ENCODE measurements at regions not wholly inside any gene's neighbourhood (a gene's known extent, or its start where the extent isn't known, plus 50 kb on each side); places are given as distances from the start of the nearest gene placed in this dataset.

DNA sequence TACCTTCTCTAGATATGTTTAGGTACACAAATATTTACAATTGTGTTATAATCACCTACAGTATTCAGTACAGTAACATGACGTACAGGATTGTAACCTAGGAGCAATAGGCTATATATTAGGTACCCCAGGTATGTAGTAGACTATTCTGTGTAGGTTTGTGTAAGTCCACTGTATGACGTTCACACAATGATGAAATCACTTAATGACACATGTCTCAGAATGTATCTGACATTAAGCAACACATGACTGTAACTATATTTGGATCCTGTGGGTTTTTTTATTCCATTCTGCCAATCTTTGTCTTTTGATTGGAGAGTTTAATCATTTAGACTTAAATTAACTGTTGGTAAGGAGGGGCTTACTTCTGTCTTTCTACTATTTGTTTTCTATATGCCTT lies 52.1 kb downstream of the STYXL2 start:
- Histone ChIP-seq H3K27me3 (ENCODE audit: insufficient read depth, low read length) (peaks cover 28% of the 10 kb centered on the region), H3K27ac (ENCODE audit: low read depth, low read length) (no peak overlapping the region), H3K4me1 (ENCODE audit: control insufficient read depth, insufficient read depth, low read length, unreplicated experiment) (no peaks in the 10 kb centered on the region), H3K79me2 (ENCODE audit: control insufficient read depth, insufficient read depth, low read length, unreplicated experiment) (no peaks in the 10 kb centered on the region), H3K36me3 (ENCODE audit: insufficient read depth, low read length) (no peaks in the 10 kb centered on the region), H3K4me3 (ENCODE audit: low read depth, low read length) (no peak overlapping the region), H2AFZ (ENCODE audit: low read length, unreplicated experiment) (no peak overlapping the region)

- Histone ChIP-seq H3K27ac (ENCODE audit: low read depth, low read length) (no peak overlapping the region), H3K36me3 (ENCODE audit: insufficient read depth, low read length) (no peaks in the 10 kb centered on the region), H3K27me3 (ENCODE audit: insufficient read depth, low read length) (peaks cover 22% of the 10 kb centered on the region), H3K4me1 (ENCODE audit: control insufficient read depth, insufficient read depth, low read length, unreplicated experiment) (no peaks in the 10 kb centered on the region), H3K4me3 (ENCODE audit: low read depth, low read length) (no peak overlapping the region), H2AFZ (ENCODE audit: low read length, unreplicated experiment) (no peak overlapping the region), H3K79me2 (ENCODE audit: control insufficient read depth, insufficient read depth, low read length, unreplicated experiment) (no peaks in the 10 kb centered on the region)
Measured at GRCh38 chr1:167146903-167147539, 53.1 kb downstream of the STYXL2 start.

DNA sequence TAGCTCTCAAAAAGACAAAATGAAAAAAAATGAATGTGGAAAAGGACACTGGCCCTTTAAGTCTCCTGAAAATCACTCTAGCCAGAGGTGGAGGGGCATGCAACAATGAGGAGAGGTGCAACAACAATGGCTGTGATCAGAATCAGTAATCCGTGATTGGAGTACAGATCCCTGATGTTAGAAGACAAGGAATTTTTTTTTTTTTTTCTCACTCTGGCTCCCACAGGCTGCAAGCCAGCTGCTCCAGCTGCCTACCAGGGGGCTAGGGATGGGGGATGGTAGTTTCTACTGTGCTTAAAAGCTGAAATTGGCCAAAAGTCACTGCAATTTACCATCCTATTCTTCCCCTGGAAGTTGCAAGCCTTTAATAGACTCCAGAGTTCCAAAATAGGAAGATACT lies 54.5 kb downstream of the STYXL2 start:
- H3K79me2 ChIP-seq (ENCODE audit: control insufficient read depth, insufficient read depth, low read length, unreplicated experiment) = no peaks in the 10 kb centered on the region
- H3K4me1 ChIP-seq (ENCODE audit: control insufficient read depth, insufficient read depth, low read length, unreplicated experiment) = no peaks in the 10 kb centered on the region
- H2AFZ ChIP-seq (ENCODE audit: low read length, unreplicated experiment) = no peak overlapping the region
- H3K36me3 ChIP-seq (ENCODE audit: insufficient read depth, low read length) = no peaks in the 10 kb centered on the region
- peaks cover 28% of the 10 kb centered on the region for H3K27me3 ChIP-seq (ENCODE audit: insufficient read depth, low read length)
- no peak overlapping the region for H3K27ac ChIP-seq (ENCODE audit: low read depth, low read length)
- H3K4me3 ChIP-seq (ENCODE audit: low read depth, low read length) = no peak overlapping the region

DNA sequence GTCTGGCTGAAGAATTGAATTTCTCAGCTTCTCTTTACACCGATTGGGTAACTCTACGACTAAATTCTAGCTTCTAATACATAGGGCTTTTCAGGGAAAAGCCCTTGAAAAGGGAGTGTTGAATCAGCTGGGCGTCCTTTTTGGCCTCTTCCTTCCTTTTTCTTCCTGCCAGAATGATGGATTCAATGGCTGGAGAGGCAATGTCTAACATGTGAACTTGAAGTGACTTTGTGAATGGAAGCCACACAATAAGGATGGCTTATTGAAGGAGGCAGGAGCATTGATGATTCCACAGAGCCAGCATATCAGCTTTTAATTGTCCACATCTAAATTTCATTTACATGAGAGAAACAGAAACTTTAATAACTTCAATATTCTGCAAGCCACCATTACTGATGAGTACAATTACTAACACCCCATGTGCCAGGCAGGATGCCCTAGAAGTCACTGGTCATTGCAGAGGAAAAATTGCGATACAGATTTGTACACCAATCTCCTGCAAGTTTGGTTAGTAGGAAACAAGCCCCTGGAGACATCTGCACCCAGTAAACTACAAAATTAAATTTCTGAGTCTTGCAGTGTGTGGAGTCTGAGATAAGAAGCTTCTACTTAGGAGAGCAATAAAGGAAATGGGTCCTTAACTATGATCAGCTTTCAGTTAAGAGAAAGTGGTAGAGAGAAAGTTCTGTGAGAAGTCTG lies 56.1 kb downstream of the STYXL2 start:
- H2AFZ ChIP-seq (ENCODE audit: low read length, unreplicated experiment) = no peak overlapping the region
- H3K4me1 ChIP-seq (ENCODE audit: control insufficient read depth, insufficient read depth, low read length, unreplicated experiment) = no peaks in the 10 kb centered on the region
- no peaks in the 10 kb centered on the region for H3K79me2 ChIP-seq (ENCODE audit: control insufficient read depth, insufficient read depth, low read length, unreplicated experiment)
- no peaks in the 10 kb centered on the region for H3K36me3 ChIP-seq (ENCODE audit: insufficient read depth, low read length)
- no peak overlapping the region for H3K4me3 ChIP-seq (ENCODE audit: low read depth, low read length)
- H3K27ac ChIP-seq (ENCODE audit: low read depth, low read length) = no peak overlapping the region
- peaks cover 35% of the 10 kb centered on the region for H3K27me3 ChIP-seq (ENCODE audit: insufficient read depth, low read length)

- no peak overlapping the region for H3K4me3 ChIP-seq (ENCODE audit: low read depth, low read length)
- peaks cover 39% of the 10 kb centered on the region for H3K27me3 ChIP-seq (ENCODE audit: insufficient read depth, low read length)
- H3K4me1 ChIP-seq (ENCODE audit: control insufficient read depth, insufficient read depth, low read length, unreplicated experiment) = no peaks in the 10 kb centered on the region
- H2AFZ ChIP-seq (ENCODE audit: low read length, unreplicated experiment) = no peak overlapping the region
- no peaks in the 10 kb centered on the region for H3K79me2 ChIP-seq (ENCODE audit: control insufficient read depth, insufficient read depth, low read length, unreplicated experiment)
- no peak overlapping the region for H3K27ac ChIP-seq (ENCODE audit: low read depth, low read length)
- H3K36me3 ChIP-seq (ENCODE audit: insufficient read depth, low read length) = no peaks in the 10 kb centered on the region
Measured at GRCh38 chr1:167150492-167150833, 56.6 kb downstream of the STYXL2 start.

DNA sequence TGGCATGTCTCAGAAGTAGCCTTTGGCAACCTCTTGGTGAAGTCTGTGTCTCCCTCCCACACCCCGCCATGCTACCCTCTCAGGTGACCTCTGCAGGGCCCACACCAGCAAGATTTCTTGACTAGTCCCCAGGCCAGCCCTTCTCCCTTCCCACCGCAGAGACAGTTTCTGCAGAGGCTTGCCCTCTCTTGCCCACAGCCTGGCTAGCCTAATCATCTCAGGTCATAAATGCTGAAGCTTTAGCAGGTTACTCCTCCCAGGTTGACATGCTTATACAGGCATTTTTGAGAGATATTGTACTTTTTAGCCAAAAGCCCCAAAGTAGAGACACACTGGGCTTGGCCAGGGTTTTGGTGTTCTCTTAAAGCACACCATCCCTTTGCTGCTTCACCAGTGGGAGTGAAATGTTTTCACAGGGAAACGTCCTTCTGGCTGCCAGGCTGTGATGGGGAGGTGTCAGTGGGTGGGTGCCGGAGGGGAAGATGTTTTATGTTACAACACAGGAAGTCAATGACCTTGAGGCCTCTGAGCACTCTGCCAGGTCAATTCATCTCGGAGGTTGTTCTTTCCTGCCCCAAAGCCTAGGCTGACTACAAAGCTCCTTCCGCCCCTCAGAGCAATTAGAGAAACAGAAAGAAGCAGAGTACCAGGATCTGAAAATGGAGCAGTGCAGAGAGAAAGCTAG lies 58.5 kb downstream of the STYXL2 start:
- H3K79me2 ChIP-seq (ENCODE audit: control insufficient read depth, insufficient read depth, low read length, unreplicated experiment) = no peaks in the 10 kb centered on the region
- H3K27ac ChIP-seq (ENCODE audit: low read depth, low read length) = no peak overlapping the region
- peaks cover 46% of the 10 kb centered on the region for H3K27me3 ChIP-seq (ENCODE audit: insufficient read depth, low read length)
- H2AFZ ChIP-seq (ENCODE audit: low read length, unreplicated experiment) = no peak overlapping the region
- H3K36me3 ChIP-seq (ENCODE audit: insufficient read depth, low read length) = no peaks in the 10 kb centered on the region
- H3K4me1 ChIP-seq (ENCODE audit: control insufficient read depth, insufficient read depth, low read length, unreplicated experiment) = no peaks in the 10 kb centered on the region
- H3K4me3 ChIP-seq (ENCODE audit: low read depth, low read length) = no peak overlapping the region

DNA sequence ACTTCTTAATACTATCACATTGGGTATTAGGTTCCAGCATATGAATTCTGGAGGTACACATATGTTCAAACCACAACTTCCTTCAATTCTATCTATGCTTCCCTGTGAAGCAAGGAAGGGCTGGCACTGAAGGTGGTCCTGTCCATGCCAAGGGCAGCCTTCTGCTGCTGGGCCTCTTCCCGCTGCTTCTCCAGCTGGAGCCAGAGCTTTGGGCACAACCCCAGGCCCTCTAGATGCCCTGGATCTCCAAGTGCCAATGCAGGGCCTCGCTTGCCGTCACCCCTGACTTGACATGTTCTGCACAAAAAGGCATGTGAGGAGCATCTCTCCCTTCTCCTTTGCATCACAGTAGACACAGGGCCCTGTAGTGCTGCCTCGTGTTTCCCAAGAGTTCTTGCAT lies 62.6 kb downstream of the STYXL2 start:
- Histone ChIP-seq H2AFZ (ENCODE audit: low read length, unreplicated experiment) (no peak overlapping the region), H3K4me3 (ENCODE audit: low read depth, low read length) (no peak overlapping the region), H3K36me3 (ENCODE audit: insufficient read depth, low read length) (no peaks in the 10 kb centered on the region), H3K27ac (ENCODE audit: low read depth, low read length) (no peak overlapping the region), H3K4me1 (ENCODE audit: control insufficient read depth, insufficient read depth, low read length, unreplicated experiment) (no peaks in the 10 kb centered on the region), H3K27me3 (ENCODE audit: insufficient read depth, low read length) (peaks cover 57% of the 10 kb centered on the region), H3K79me2 (ENCODE audit: control insufficient read depth, insufficient read depth, low read length, unreplicated experiment) (no peaks in the 10 kb centered on the region)

GRCh38 chr1:167157114-167157513 lies 63.2 kb downstream of the STYXL2 start:
- Histone ChIP-seq H3K79me2 (ENCODE audit: control insufficient read depth, insufficient read depth, low read length, unreplicated experiment) (no peaks in the 10 kb centered on the region), H3K36me3 (ENCODE audit: insufficient read depth, low read length) (no peaks in the 10 kb centered on the region), H3K27ac (ENCODE audit: low read depth, low read length) (no peak overlapping the region), H2AFZ (ENCODE audit: low read length, unreplicated experiment) (no peak overlapping the region), H3K4me3 (ENCODE audit: low read depth, low read length) (no peak overlapping the region), H3K4me1 (ENCODE audit: control insufficient read depth, insufficient read depth, low read length, unreplicated experiment) (no peaks in the 10 kb centered on the region), H3K27me3 (ENCODE audit: insufficient read depth, low read length) (peaks cover 57% of the 10 kb centered on the region)

GRCh38 chr1:167158111-167158812 lies 62.4 kb upstream of the POU2F1 start:
- H3K4me1 ChIP-seq (ENCODE audit: control insufficient read depth, insufficient read depth, low read length, unreplicated experiment) = no peaks in the 10 kb centered on the region
- no peaks in the 10 kb centered on the region for H3K79me2 ChIP-seq (ENCODE audit: control insufficient read depth, insufficient read depth, low read length, unreplicated experiment)
- no peaks in the 10 kb centered on the region for H3K36me3 ChIP-seq (ENCODE audit: insufficient read depth, low read length)
- H3K27me3 ChIP-seq (ENCODE audit: insufficient read depth, low read length) = peaks cover 55% of the 10 kb centered on the region
- no peak overlapping the region for H3K4me3 ChIP-seq (ENCODE audit: low read depth, low read length)
- no peak overlapping the region for H2AFZ ChIP-seq (ENCODE audit: low read length, unreplicated experiment)
- H3K27ac ChIP-seq (ENCODE audit: low read depth, low read length) = no peak overlapping the region

- H2AFZ ChIP-seq (ENCODE audit: low read length, unreplicated experiment) = no peak overlapping the region
- peaks cover 60% of the 10 kb centered on the region for H3K27me3 ChIP-seq (ENCODE audit: insufficient read depth, low read length)
- no peaks in the 10 kb centered on the region for H3K79me2 ChIP-seq (ENCODE audit: control insufficient read depth, insufficient read depth, low read length, unreplicated experiment)
- no peaks in the 10 kb centered on the region for H3K36me3 ChIP-seq (ENCODE audit: insufficient read depth, low read length)
- H3K27ac ChIP-seq (ENCODE audit: low read depth, low read length) = no peak overlapping the region
- H3K4me3 ChIP-seq (ENCODE audit: low read depth, low read length) = no peak overlapping the region
- H3K4me1 ChIP-seq (ENCODE audit: control insufficient read depth, insufficient read depth, low read length, unreplicated experiment) = no peaks in the 10 kb centered on the region
Measured at GRCh38 chr1:167158813-167159275, 61.8 kb upstream of the POU2F1 start.
